ENCODE measurements at regions not wholly inside any gene's neighbourhood (a gene's known extent, or its start where the extent isn't known, plus 50 kb on each side); places are given as distances from the start of the nearest gene placed in this dataset.

DNA sequence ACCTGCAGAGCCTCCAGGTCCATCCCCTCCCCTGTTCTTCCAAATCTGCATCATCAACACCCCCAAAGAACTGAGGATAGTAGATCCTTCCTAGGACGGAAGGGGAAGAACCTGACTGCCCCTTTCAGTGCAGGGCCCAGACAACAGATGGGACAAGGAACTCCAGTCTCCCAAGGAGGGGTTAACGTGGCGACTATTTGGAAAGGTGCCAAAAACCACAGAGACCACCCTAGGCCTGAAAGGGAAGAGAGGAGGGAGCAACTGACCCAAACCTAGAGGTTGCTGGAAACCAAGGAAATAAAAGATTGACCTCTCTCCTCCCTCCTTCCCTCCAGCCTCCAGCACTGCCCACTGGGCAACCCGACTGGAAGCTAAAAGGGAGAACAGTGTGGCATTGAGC is 59.7 kb upstream of the NEURL1B start:
- H3K4me3 ChIP-seq (ENCODE audit: low read length) = no peak overlapping the region
- TF ChIP-seq CTCF (conservative IDR thresholded peaks at IDR 0.05; ENCODE audit: low read length) = no peak
- no peak for DNase-seq (ENCODE audit: low read depth)

DNA sequence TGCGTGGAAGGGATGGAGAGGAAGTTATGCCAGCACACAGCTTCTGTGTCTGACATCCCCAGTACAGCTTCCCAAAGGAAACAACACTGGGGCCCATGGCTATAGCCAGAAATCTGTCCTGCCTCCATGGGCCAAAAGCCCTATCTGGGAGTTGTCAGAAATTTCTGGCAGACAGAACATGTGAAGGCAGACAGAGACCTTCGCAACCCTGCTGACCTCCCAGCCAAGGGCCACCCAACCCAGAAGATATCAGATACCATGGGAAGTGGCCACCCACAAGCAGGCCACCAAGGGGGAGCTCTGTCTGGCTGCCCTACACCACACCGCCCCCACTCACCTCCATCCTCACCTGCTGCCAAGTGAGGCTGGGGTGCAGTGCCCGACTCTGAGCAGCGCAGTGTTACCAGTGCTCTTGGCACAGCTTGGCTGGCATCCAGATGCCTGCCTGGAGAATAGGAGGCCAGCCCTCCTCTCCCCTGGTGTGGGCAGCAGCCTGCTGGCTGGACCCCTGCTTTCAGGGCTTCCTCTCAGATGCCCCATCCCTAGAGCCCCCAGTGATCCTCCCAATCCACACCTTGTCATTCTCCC is 61.6 kb upstream of the NEURL1B start:
- DNase-seq (ENCODE audit: low read depth) = no peak
- no peak for TF ChIP-seq CTCF (conservative IDR thresholded peaks at IDR 0.05; ENCODE audit: low read length)
- no peak overlapping the region for H3K4me3 ChIP-seq (ENCODE audit: low read length)

- H3K4me3 ChIP-seq (ENCODE audit: low read length) = no peak overlapping the region
- no peak for TF ChIP-seq CTCF (conservative IDR thresholded peaks at IDR 0.05; ENCODE audit: low read length)
- no peak for DNase-seq (ENCODE audit: low read depth)
Measured at GRCh38 chr5:172577267-172577909, 63.7 kb upstream of the NEURL1B start.

DNA sequence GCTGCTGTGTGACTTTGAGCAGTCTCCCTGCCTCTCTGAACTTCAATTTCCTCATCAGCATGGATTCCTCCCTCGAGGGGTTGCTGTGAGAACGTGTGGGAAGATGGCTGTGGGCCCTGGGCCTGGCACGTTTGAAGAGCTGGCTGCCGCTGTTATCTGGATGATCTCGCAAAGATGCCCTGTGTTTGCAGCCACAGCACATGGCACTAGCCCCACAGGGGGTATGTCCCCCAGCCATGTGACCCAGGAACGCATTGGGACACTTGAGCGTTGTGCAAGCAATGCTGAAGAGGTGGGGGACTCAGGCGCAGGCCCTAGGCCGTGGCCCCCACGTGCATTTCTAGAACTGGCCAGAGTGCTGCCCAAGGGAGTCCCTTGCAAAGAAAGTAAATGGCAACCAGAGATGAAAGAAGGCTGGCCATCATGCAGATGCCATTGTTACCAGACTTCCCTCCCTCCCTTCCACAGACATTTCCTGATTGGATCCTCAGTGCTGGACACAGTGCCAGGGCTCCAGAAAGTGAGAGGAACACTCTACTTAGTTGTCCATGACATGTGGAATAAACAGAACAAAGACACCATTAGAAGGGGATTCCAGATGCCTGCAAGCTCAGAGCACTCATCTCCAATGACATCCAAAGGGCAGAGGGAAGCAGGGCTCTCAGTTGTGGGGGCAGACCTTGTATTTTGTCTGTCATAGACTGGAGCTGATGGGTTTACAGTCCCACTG is 65.1 kb upstream of the NEURL1B start:
- no peak for TF ChIP-seq CTCF (conservative IDR thresholded peaks at IDR 0.05; ENCODE audit: low read length)
- H3K4me3 ChIP-seq (ENCODE audit: low read length) = no peak overlapping the region
- DNase-seq (ENCODE audit: low read depth) = no peak

GRCh38 chr5:172575416-172575815 is 65.6 kb upstream of the NEURL1B start:
- DNase-seq (ENCODE audit: low read depth) = no peak
- TF ChIP-seq CTCF (conservative IDR thresholded peaks at IDR 0.05; ENCODE audit: low read length) = no peak

DNA sequence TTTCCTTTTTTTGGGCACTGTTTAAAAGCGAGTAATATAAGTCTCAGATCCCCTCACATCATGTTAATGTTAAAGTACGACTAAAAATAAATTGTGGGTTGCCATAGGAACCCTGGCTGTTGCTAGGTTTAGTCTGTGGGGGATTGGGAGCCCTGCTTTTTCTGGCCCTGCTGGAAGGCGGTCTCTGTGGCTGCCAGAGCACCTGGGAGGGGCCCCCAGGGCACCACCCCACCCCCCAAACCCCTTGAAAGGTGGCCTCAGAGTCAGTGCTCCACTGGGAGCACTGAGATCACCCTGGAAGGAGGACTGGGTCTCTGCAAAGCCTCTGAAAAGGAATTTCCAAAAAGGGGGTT is 66.2 kb upstream of the NEURL1B start:
- no peak for TF ChIP-seq CTCF (conservative IDR thresholded peaks at IDR 0.05; ENCODE audit: low read length)
- H3K4me3 ChIP-seq (ENCODE audit: low read length) = no peak overlapping the region
- no peak for DNase-seq (ENCODE audit: low read depth)

More at GRCh38 chr5:172575416-172575815, 65.6 kb upstream of the NEURL1B start:
- H3K4me3 ChIP-seq (ENCODE audit: low read length) = no peak overlapping the region
